ENCODE measurements at regions not wholly inside any gene's neighbourhood (a gene's known extent, or its start where the extent isn't known, plus 50 kb on each side); places are given as distances from the start of the nearest gene placed in this dataset.
A peak's percentile ranks its signal among the peaks of the same experiment; 100 is the strongest.

- Histone ChIP-seq H3K27me3 (no peaks in the 10 kb centered on the region), H3K27ac (no peak overlapping the region), H3K4me1 (no peaks in the 10 kb centered on the region), H3K4me3 (no peak overlapping the region), H3K9me3 (no peaks in the 10 kb centered on the region), H3K36me3 (no peaks in the 10 kb centered on the region)
- no peak for TF ChIP-seq POLR2AphosphoS5 (IDR thresholded peaks at IDR 0.05; ENCODE audit: insufficient read depth in 1 of 2, low read depth in 1 of 2)
- TF ChIP-seq CTCF (IDR thresholded peaks at IDR 0.05) = no peak
- no peak for TF ChIP-seq POLR2A (IDR thresholded peaks at IDR 0.05)
- peak; percentile 27 to 82 for DNase-seq (ENCODE audit: extremely low spot score in 2 of 2)
- intact Hi-C loops (cut with DNase I) = no loop called here
These were observed 704.3 kb downstream of the UQCRFS1 start for GRCh38 chr19:28508666-28509065.

GRCh38 chr19:28505933-28506332, 707.0 kb downstream of the UQCRFS1 start:
- Histone ChIP-seq H3K4me1 (no peaks in the 10 kb centered on the region), H3K4me3 (no peak overlapping the region), H3K9me3 (no peaks in the 10 kb centered on the region), H3K36me3 (no peaks in the 10 kb centered on the region), H3K27me3 (no peaks in the 10 kb centered on the region), H3K27ac (no peak overlapping the region)
- intact Hi-C loops (cut with DNase I) = no loop called here
- TF ChIP-seq POLR2A (IDR thresholded peaks at IDR 0.05) (no peak), POLR2AphosphoS5 (IDR thresholded peaks at IDR 0.05; ENCODE audit: insufficient read depth in 1 of 2, low read depth in 1 of 2) (no peak), CTCF (IDR thresholded peaks at IDR 0.05) (no peak)
- no peak for DNase-seq (ENCODE audit: extremely low spot score in 2 of 2)

- no peak for TF ChIP-seq CTCF (IDR thresholded peaks at IDR 0.05)
- TF ChIP-seq POLR2AphosphoS5 (IDR thresholded peaks at IDR 0.05; ENCODE audit: insufficient read depth in 1 of 2, low read depth in 1 of 2) = no peak
- no peak for TF ChIP-seq POLR2A (IDR thresholded peaks at IDR 0.05)
- peak in 1 of 2 donors; percentile 74 for DNase-seq (ENCODE audit: extremely low spot score in 2 of 2)
- Histone ChIP-seq H3K9me3 (no peaks in the 10 kb centered on the region), H3K36me3 (no peaks in the 10 kb centered on the region), H3K27me3 (no peaks in the 10 kb centered on the region), H3K4me1 (no peaks in the 10 kb centered on the region), H3K27ac (no peak overlapping the region), H3K4me3 (no peak overlapping the region)
- intact Hi-C loops (cut with DNase I) = no loop called here
These were observed 707.8 kb downstream of the UQCRFS1 start for GRCh38 chr19:28505134-28505533.

- peak in 1 of 2 donors; percentile 49 for DNase-seq (ENCODE audit: extremely low spot score in 2 of 2)
- no peak for TF ChIP-seq CTCF (IDR thresholded peaks at IDR 0.05)
- no peak for TF ChIP-seq POLR2AphosphoS5 (IDR thresholded peaks at IDR 0.05; ENCODE audit: insufficient read depth in 1 of 2, low read depth in 1 of 2)
- no peak for TF ChIP-seq POLR2A (IDR thresholded peaks at IDR 0.05)
- no peaks in the 10 kb centered on the region for H3K27me3 ChIP-seq
- no peaks in the 10 kb centered on the region for H3K4me1 ChIP-seq
- H3K27ac ChIP-seq = no peak overlapping the region
- intact Hi-C loops (cut with DNase I) = no loop called here
- H3K4me3 ChIP-seq = no peak overlapping the region
- H3K9me3 ChIP-seq = no peaks in the 10 kb centered on the region
- no peaks in the 10 kb centered on the region for H3K36me3 ChIP-seq
These were observed 708.2 kb downstream of the UQCRFS1 start for GRCh38 chr19:28504727-28505126.

- Histone ChIP-seq H3K27ac (no peak overlapping the region), H3K36me3 (no peaks in the 10 kb centered on the region)
- no peak for DNase-seq (ENCODE audit: extremely low spot score in 2 of 2)
These were observed 708.8 kb downstream of the UQCRFS1 start for GRCh38 chr19:28504139-28504538.

More at GRCh38 chr19:28504139-28504538, 708.8 kb downstream of the UQCRFS1 start:
- TF ChIP-seq POLR2AphosphoS5 (IDR thresholded peaks at IDR 0.05; ENCODE audit: insufficient read depth in 1 of 2, low read depth in 1 of 2) (no peak), CTCF (IDR thresholded peaks at IDR 0.05) (no peak), POLR2A (IDR thresholded peaks at IDR 0.05) (no peak)
- no peaks in the 10 kb centered on the region for H3K27me3 ChIP-seq
- H3K4me3 ChIP-seq = no peak overlapping the region
- no peaks in the 10 kb centered on the region for H3K4me1 ChIP-seq
- intact Hi-C loops (cut with DNase I) = no loop called here
- H3K9me3 ChIP-seq = no peaks in the 10 kb centered on the region

Data from vagina (tissue), 2 donors.